ES-I3 (cell line): ENCODE measurements at regions not wholly inside any gene's neighbourhood (a gene's known extent, or its start where the extent isn't known, plus 50 kb on each side); places are given as distances from the start of the nearest gene placed in this dataset.

Source experiments
- H3K36me3 ChIP-seq: 2 replicates; pipeline ENCODE4 v1.6.1; 2013; ENCODE audit warnings: mild to moderate bottlenecking, low read length, control low read depth, moderate library complexity; ENCODE audit not compliant: insufficient read depth
- H3K4me1 ChIP-seq: 2 replicates; pipeline ENCODE4 v1.6.1; 2013; ENCODE audit warnings: mild to moderate bottlenecking, control low read depth, low read length; ENCODE audit not compliant: insufficient read depth
- H3K9ac ChIP-seq: 2 replicates; pipeline ENCODE4 v1.6.1; 2013; ENCODE audit warnings: low read depth, mild to moderate bottlenecking, low read length, moderate library complexity
- H3K9me3 ChIP-seq: 2 replicates; pipeline ENCODE4 v1.6.1; 2013; ENCODE audit warnings: mild to moderate bottlenecking, low read length, moderate library complexity; ENCODE audit not compliant: control insufficient read depth, insufficient read depth

DNA sequence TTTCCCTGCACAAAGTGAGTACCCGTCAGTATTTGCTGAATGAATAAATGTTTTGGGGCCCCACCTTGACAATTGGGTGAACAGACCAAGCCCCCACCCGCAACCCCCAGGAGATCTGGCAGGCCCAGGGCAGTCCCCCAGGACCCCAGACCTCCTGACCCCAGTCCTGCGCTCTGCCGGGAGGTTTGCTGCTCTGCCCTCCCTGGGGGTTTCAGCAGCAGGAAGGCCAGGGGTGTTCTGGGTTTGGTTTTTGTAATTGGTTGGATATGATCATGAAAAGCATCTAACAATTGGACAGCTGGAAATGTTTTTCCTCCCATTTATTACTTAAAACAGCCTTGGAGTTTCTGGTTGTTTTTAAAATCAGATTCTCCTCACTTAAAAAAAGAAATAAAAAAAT lies 193.8 kb downstream of the URI1 start:
- Histone ChIP-seq H3K9ac (no peak overlapping the region), H3K9me3 (no peaks in the 10 kb centered on the region), H3K4me1 (no peaks in the 10 kb centered on the region; the same call in 1 of the 2 replicates), H3K36me3 (no peaks in the 10 kb centered on the region)

GRCh38 chr19:30136611-30137195 lies 194.7 kb downstream of the URI1 start:
- Histone ChIP-seq H3K9me3 (no peaks in the 10 kb centered on the region), H3K9ac (no peak overlapping the region), H3K4me1 (no peaks in the 10 kb centered on the region; the same call in 1 of the 2 replicates), H3K36me3 (no peaks in the 10 kb centered on the region)

DNA sequence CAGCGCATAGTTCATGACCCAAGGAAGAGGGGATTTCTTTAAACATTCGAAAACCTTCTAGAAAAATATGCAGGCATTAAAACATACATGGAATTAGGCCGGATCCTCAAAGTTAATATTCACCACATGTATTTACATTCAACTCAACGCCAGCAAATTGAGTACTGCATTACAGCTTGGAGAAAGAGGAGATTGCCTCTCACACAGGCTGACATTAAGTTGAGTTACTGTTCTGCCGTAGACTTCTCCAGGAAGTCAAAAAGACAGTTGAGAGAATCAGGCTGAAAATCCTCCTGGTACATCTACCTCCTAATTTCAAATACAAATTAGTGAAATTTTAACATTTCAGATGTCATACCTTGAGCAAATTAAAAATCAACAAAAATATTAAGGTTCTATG lies 195.7 kb downstream of the URI1 start:
- Histone ChIP-seq H3K4me1 (no peaks in the 10 kb centered on the region; the same call in 1 of the 2 replicates), H3K9ac (no peak overlapping the region), H3K36me3 (no peaks in the 10 kb centered on the region), H3K9me3 (no peaks in the 10 kb centered on the region)

DNA sequence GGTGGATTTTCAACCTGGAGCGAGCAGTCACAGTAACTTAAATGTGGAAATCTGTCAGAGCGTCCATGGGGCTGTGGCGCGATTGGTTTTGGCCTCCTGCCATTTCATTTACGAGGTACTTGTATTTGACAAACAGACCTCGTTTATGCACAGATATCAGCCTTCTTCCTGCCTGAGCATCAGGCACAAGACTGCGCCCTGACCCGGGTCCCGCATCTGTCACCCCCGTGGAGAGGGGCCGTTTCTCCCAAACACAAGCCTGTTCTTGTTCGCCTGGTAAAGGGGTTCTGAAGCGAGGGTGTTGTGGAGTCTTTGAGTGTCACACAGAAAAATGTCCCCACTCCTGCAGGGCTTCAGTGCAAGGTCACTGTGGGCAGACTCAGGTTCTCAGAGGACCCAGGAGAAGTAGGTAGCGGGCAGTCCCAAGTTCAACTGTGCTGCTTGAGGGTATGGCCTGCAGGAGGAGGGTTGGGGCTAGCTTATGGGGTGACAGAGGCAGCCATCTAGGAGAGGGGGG lies 202.3 kb downstream of the URI1 start:
- Histone ChIP-seq H3K36me3 (no peaks in the 10 kb centered on the region), H3K9ac (no peak overlapping the region), H3K4me1 (no peaks in the 10 kb centered on the region), H3K9me3 (no peaks in the 10 kb centered on the region)

DNA sequence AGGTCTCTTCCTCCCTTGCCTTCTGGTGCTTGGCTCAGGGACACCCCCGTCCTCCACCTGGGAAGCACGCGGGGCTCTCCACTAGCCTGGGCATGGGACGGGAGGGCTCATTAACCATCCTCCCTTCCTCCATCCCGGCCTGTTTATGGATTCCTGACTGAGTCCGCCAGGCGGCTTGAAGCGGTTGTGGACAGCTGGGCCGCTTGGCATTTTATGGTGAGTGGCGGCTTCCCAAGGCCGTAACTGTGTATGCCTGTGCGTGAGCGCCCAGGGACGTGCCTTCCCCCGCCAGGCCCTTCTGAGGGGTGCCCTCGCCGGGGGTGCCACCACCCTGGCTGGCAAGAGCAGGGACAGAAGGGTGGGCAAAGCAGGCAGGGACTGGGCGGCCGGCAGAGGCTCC lies 202.8 kb downstream of the URI1 start:
- Histone ChIP-seq H3K9me3 (no peaks in the 10 kb centered on the region), H3K4me1 (no peaks in the 10 kb centered on the region), H3K36me3 (no peaks in the 10 kb centered on the region), H3K9ac (no peak overlapping the region)

GRCh38 chr19:30145467-30145866 lies 203.4 kb downstream of the URI1 start:
- Histone ChIP-seq H3K9ac (no peak overlapping the region), H3K4me1 (no peaks in the 10 kb centered on the region), H3K9me3 (no peaks in the 10 kb centered on the region), H3K36me3 (no peaks in the 10 kb centered on the region)

- H3K9me3 ChIP-seq = no peaks in the 10 kb centered on the region
- H3K9ac ChIP-seq = no peak overlapping the region
- no peaks in the 10 kb centered on the region for H3K36me3 ChIP-seq
- H3K4me1 ChIP-seq = no peaks in the 10 kb centered on the region
These were observed 204.3 kb downstream of the URI1 start for GRCh38 chr19:30146346-30146745.

- no peaks in the 10 kb centered on the region for H3K9me3 ChIP-seq
- no peaks in the 10 kb centered on the region for H3K4me1 ChIP-seq
These were observed 206.2 kb downstream of the URI1 start for GRCh38 chr19:30148039-30148790.

DNA sequence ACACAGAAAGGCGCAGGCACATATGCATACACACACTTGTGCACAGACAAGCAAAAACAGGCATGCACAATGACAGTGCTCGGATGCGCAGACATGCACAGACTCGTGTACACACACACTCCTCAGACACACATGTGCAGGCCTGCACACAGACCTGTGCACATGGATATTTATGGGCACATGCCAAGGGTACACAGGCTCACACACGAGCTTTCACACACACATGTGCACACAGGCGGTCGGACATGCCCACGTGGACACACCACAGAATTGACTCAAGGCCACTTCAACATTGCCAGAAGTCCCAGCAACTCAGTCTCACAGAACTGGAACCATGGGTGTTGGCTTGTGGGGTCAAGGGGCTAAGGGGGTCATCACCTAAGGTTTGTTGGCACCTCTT lies 206.8 kb downstream of the URI1 start:
- Histone ChIP-seq H3K9me3 (no peaks in the 10 kb centered on the region), H3K9ac (no peak overlapping the region), H3K4me1 (0 out of 2 replicates have a peak, but pooled peaks cover 4% of the 10 kb centered on the region), H3K36me3 (no peaks in the 10 kb centered on the region)

More at GRCh38 chr19:30148039-30148790, 206.2 kb downstream of the URI1 start:
- H3K36me3 ChIP-seq = no peaks in the 10 kb centered on the region
- no peak overlapping the region for H3K9ac ChIP-seq

GRCh38 chr19:30149300-30149699 lies 207.3 kb downstream of the URI1 start:
- Histone ChIP-seq H3K36me3 (no peaks in the 10 kb centered on the region), H3K9me3 (no peaks in the 10 kb centered on the region), H3K9ac (no peak overlapping the region), H3K4me1 (0 out of 2 replicates have a peak, but pooled peaks cover 4% of the 10 kb centered on the region)

DNA sequence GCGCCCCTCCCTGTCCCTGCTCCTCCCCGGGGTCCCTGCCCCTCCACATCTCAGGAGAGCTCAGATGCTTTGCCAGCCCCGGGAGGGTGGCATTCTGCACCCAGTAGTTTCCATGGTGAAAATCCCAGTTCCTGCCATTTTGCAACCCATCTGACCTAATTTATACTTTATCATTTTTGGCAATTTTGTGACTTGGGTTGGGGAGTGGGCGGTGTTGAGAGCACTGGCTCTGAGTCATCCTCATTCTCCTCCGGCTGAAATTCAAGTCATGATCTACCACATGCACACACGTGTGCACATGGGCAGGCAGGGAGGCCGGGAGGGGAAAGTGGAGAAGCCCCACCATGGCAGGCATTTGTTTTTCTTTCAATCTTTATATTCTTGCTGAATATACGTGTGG lies 208.6 kb downstream of the URI1 start:
- Histone ChIP-seq H3K9ac (no peak overlapping the region), H3K9me3 (no peaks in the 10 kb centered on the region), H3K36me3 (no peaks in the 10 kb centered on the region), H3K4me1 (0 out of 2 replicates have a peak, but pooled peaks cover 4% of the 10 kb centered on the region)

DNA sequence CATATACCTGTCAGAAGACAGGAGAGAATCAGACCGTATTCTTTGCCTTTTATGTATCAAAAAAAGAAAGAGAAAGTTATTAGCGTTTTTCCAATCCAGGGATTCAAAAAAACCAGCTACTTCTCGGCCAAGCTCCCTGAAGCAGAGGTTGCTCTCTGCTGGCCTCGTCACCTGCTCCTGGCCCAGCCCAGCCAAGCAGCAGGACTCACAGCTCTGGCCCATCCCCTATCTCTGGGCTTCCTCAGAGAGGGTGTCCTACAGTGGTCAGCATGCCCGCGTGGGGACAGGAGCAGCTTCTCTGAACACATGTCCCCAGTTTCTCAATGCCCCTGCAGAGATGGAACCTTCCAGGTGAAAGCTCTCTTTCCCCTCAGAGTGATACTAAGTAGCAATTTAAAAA lies 209.0 kb downstream of the URI1 start:
- H3K4me1 ChIP-seq = 0 out of 2 replicates have a peak, but pooled peaks cover 4% of the 10 kb centered on the region
- H3K9me3 ChIP-seq = no peaks in the 10 kb centered on the region
- H3K9ac ChIP-seq = no peak overlapping the region
- H3K36me3 ChIP-seq = no peaks in the 10 kb centered on the region

DNA sequence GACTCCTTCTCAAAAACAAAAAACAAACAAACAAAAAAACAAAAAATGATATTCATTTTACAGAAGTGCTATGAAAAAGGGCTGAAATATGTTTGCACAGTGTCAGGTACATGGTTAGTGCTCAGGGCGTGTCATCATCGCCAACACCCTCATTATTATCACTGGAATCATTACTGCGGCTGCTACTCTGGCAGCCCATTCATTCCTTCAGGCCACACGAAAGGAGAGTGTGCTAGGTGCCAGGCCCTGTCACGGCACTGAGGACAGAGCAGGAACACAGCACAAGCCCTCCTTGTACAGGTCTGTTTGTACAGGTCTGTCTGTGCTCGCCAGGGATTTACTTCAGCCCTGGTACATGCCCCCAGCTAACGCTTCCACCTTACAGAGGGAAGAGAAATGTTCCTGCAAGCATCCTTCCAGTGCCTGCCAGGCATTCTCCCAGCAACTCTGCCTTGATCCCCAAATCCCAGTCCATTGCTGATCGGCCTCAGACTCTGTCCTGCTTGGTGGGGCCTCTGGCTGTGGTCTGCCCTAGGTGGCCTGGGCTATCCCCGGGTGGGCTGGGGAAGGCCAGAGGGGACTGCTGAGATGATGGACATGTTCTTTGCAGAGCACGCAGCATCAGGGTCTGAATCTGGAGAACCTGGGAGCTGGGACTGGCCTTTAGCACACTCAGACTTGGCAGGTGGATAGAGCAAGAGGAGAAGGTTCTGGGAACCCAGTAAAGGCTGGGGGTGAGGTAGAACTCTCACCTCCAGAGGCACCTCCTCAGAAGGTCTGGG lies 210.7 kb downstream of the URI1 start:
- Histone ChIP-seq H3K36me3 (no peaks in the 10 kb centered on the region), H3K9me3 (no peaks in the 10 kb centered on the region), H3K4me1 (0 out of 2 replicates have a peak, but pooled peaks cover 4% of the 10 kb centered on the region), H3K9ac (no peak overlapping the region)
